Prostate gland (tissue), 2 donors: ENCODE measurements at regions not wholly inside any gene's neighbourhood (a gene's known extent, or its start where the extent isn't known, plus 50 kb on each side); places are given as distances from the start of the nearest gene placed in this dataset.

Experiments used
- DNase-seq: peaks from one replicate; pipeline ENCODE4 v3.0.0-alpha.2; 2019; ENCODE audit warnings: low spot score
- H3K27ac ChIP-seq, 2 donors: fragments of 200-600 bp; sonication (generic); 2 replicates each; pipeline ENCODE4 v1.5.1; 2017 to 2019
- H3K27me3 ChIP-seq: fragments of 200-600 bp; sonication (generic); replicated peaks from 2 replicates; pipeline ENCODE4 v1.5.1; 2019; ENCODE audit not compliant: insufficient read depth
- H3K36me3 ChIP-seq, 2 donors: fragments of 200-600 bp; sonication (generic); 1 replicate in 1 of 2; 2 replicates in 1 of 2; pipeline versions ENCODE4 v1.5.1 to v1.8.1; 2017 to 2019
- H3K4me1 ChIP-seq: fragments of 200-600 bp; sonication (generic); replicated peaks from 2 replicates; pipeline ENCODE4 v1.5.1; 2019
- H3K4me3 ChIP-seq, 2 donors: fragments of 200-600 bp; sonication (generic); 2 replicates each; pipeline ENCODE4 v1.5.1; 2017 to 2019
- H3K9me3 ChIP-seq: fragments of 200-600 bp; sonication (generic); 2 replicates; pipeline ENCODE4 v1.5.1; 2017
- CTCF ChIP-seq, 4 experiments: fragments of 200-600 bp in 2 of 4; fragments of 450-650 bp in 2 of 4; sonication (generic) in 2 of 4; IDR thresholded peaks; 1 replicate in 3 of 4; 2 replicates in 1 of 4; pipeline ENCODE4 v1.5.1; 2016 to 2019; ENCODE audit warnings: antibody characterized with exemption in 4 of 4, mild to moderate bottlenecking in 2 of 4, moderate library complexity in 2 of 4
- POLR2A ChIP-seq: fragments of 450-650 bp; IDR thresholded peaks from one replicate; pipeline ENCODE4 v1.6.1; 2016; ENCODE audit warnings: antibody characterized with exemption, mild to moderate bottlenecking
- POLR2AphosphoS5 ChIP-seq: sonication (generic); formaldehyde crosslinking; IDR thresholded peaks from one replicate; pipeline ENCODE4 v1.6.1; 2017; ENCODE audit warnings: antibody characterized with exemption
- WGBS: methylation state at CpG from one replicate; pipeline ENCODE4 v1.1.5; 2018; 5-methylcytosine and 5-hydroxymethylcytosine counted together
- intact Hi-C: fragments of 100-400 bp; cut with DNase I; formaldehyde crosslinking; loops from one replicate; pipeline ENCODE4 v1.14.2; 2022

- no peak overlapping the region for H3K4me3 ChIP-seq
- H3K27me3 ChIP-seq = no peaks in the 10 kb centered on the region
- H3K36me3 ChIP-seq = peaks cover 0 to 2% of the 10 kb centered on the region in 2 donors
- TF ChIP-seq POLR2A (no peak), CTCF (IDR thresholded peaks at IDR 0.05) (no peak), POLR2AphosphoS5 (no peak)
- no peak for DNase-seq
- no peaks in the 10 kb centered on the region for H3K9me3 ChIP-seq
- H3K27ac ChIP-seq = no peak overlapping the region
- 72% methylated on average over 6 of the region's 6 CpGs for WGBS
- no peaks in the 10 kb centered on the region for H3K4me1 ChIP-seq
- intact Hi-C loops = no loop called here
These were observed 224.8 kb upstream of the KLF14 start for GRCh38 chr7:130958846-130959245.

GRCh38 chr7:130959743-130960207 lies 225.8 kb upstream of the KLF14 start:
- no peak overlapping the region for H3K27ac ChIP-seq

GRCh38 chr7:130960208-130960988 lies 226.4 kb upstream of the KLF14 start:
- intact Hi-C loops = no loop called here
- no peak for DNase-seq
- H3K27ac ChIP-seq = no peak overlapping the region
- 84% methylated on average over 6 of the region's 6 CpGs for WGBS
- no peaks in the 10 kb centered on the region for H3K27me3 ChIP-seq
- H3K36me3 ChIP-seq = peaks cover 0 to 2% of the 10 kb centered on the region in 2 donors
- TF ChIP-seq POLR2AphosphoS5 = no peak
- no peak for TF ChIP-seq CTCF (IDR thresholded peaks at IDR 0.05)
- TF ChIP-seq POLR2A = no peak
- no peaks in the 10 kb centered on the region for H3K9me3 ChIP-seq
- no peak overlapping the region for H3K4me3 ChIP-seq
- H3K4me1 ChIP-seq = no peaks in the 10 kb centered on the region

More at GRCh38 chr7:130959743-130960207, 225.8 kb upstream of the KLF14 start:
- WGBS = 80% methylated on average over 9 of the region's 9 CpGs
- H3K36me3 ChIP-seq = peaks cover 0 to 2% of the 10 kb centered on the region in 2 donors
- H3K9me3 ChIP-seq = no peaks in the 10 kb centered on the region
- no peak for TF ChIP-seq POLR2A
- no peak for TF ChIP-seq POLR2AphosphoS5
- TF ChIP-seq CTCF (IDR thresholded peaks at IDR 0.05) = no peak
- H3K27me3 ChIP-seq = no peaks in the 10 kb centered on the region
- H3K4me1 ChIP-seq = no peaks in the 10 kb centered on the region
- no peak for DNase-seq
- intact Hi-C loops = no loop called here
- no peak overlapping the region for H3K4me3 ChIP-seq

- DNase-seq = no peak
These were observed 227.2 kb upstream of the KLF14 start for GRCh38 chr7:130961128-130961601.

More at GRCh38 chr7:130961128-130961601, 227.2 kb upstream of the KLF14 start:
- Histone ChIP-seq H3K27ac (no peak overlapping the region), H3K27me3 (no peaks in the 10 kb centered on the region), H3K9me3 (no peaks in the 10 kb centered on the region), H3K4me1 (no peaks in the 10 kb centered on the region), H3K36me3 (peaks cover 0 to 2% of the 10 kb centered on the region in 2 donors), H3K4me3 (no peak overlapping the region)
- 78% methylated on average over 9 of the region's 9 CpGs for WGBS
- TF ChIP-seq POLR2A (no peak), POLR2AphosphoS5 (no peak), CTCF (IDR thresholded peaks at IDR 0.05) (no peak)
- intact Hi-C loops = no loop called here
